HG02943 (cell line): ENCODE measurements at regions not wholly inside any gene's neighbourhood (a gene's known extent, or its start where the extent isn't known, plus 50 kb on each side); places are given as distances from the start of the nearest gene placed in this dataset.

Experiments used
- ATAC-seq: cut with Tn5 transposase; IDR thresholded peaks from one replicate; pipeline ENCODE4 v1.9.1; 2021; ENCODE audit warnings: mild to moderate bottlenecking, low read depth, moderate library complexity; ENCODE audit not compliant: unreplicated experiment

- ATAC-seq, result no peak
These were observed 55.2 kb upstream of the KCNH8 start for GRCh38 chr3:19093084-19093483.

GRCh38 chr3:19077388-19077787 lies 70.9 kb upstream of the KCNH8 start:
- ATAC-seq, result no peak

GRCh38 chr3:19075037-19075436 lies 73.3 kb upstream of the KCNH8 start:
- ATAC-seq, result no peak

- no peak for ATAC-seq
These were observed 73.9 kb upstream of the KCNH8 start for GRCh38 chr3:19074257-19074900.

- ATAC-seq, result no peak
These were observed 74.8 kb upstream of the KCNH8 start for GRCh38 chr3:19073341-19074105.

- no peak for ATAC-seq
These were observed 78.0 kb upstream of the KCNH8 start for GRCh38 chr3:19070325-19070724.

- no peak for ATAC-seq
These were observed 83.3 kb upstream of the KCNH8 start for GRCh38 chr3:19065027-19065426.

- no peak for ATAC-seq
These were observed 84.4 kb upstream of the KCNH8 start for GRCh38 chr3:19063936-19064335.

- ATAC-seq, result no peak
These were observed 87.9 kb upstream of the KCNH8 start for GRCh38 chr3:19060404-19060803.

GRCh38 chr3:19052874-19053273 lies 95.4 kb upstream of the KCNH8 start:
- ATAC-seq, result no peak

GRCh38 chr3:19046440-19046839 lies 101.9 kb upstream of the KCNH8 start:
- ATAC-seq, result no peak

GRCh38 chr3:19030522-19030839 lies 117.8 kb upstream of the KCNH8 start:
- no peak for ATAC-seq

GRCh38 chr3:19029837-19030521 lies 118.3 kb upstream of the KCNH8 start:
- ATAC-seq, result no peak

- ATAC-seq, result no peak
These were observed 122.9 kb upstream of the KCNH8 start for GRCh38 chr3:19025441-19025840.

GRCh38 chr3:19022546-19022945 lies 125.8 kb upstream of the KCNH8 start:
- ATAC-seq, result no peak

GRCh38 chr3:19016851-19017250 lies 131.5 kb upstream of the KCNH8 start:
- no peak for ATAC-seq

GRCh38 chr3:19013879-19014278 lies 134.4 kb upstream of the KCNH8 start:
- ATAC-seq, result no peak

- ATAC-seq, result no peak
These were observed 135.5 kb upstream of the KCNH8 start for GRCh38 chr3:19012846-19013245.

GRCh38 chr3:19002606-19003005 lies 145.7 kb upstream of the KCNH8 start:
- no peak for ATAC-seq

GRCh38 chr3:18998069-18998468 lies 150.2 kb upstream of the KCNH8 start:
- ATAC-seq, result no peak

GRCh38 chr3:18992709-18993108 lies 155.6 kb upstream of the KCNH8 start:
- no peak for ATAC-seq
